ENCODE measurements at regions not wholly inside any gene's neighbourhood (a gene's known extent, or its start where the extent isn't known, plus 50 kb on each side); places are given as distances from the start of the nearest gene placed in this dataset.

GRCh38 chr13:39909634-39910033 is 254.2 kb downstream of the COG6 start:
- Histone ChIP-seq H3K27me3 (ENCODE audit: low read length) (no peaks in the 10 kb centered on the region), H2AFZ (ENCODE audit: low read depth, low read length, severe bottlenecking) (no peak overlapping the region), H3K79me2 (ENCODE audit: insufficient read depth, low read length) (no peaks in the 10 kb centered on the region), H3K9me2 (replicated peaks; ENCODE audit: insufficient read depth, low read length) (no peaks in the 10 kb centered on the region), H4K20me1 (ENCODE audit: low read depth, low read length) (no peaks in the 10 kb centered on the region), H3K9ac (ENCODE audit: low read length) (no peak overlapping the region), H3K9me3 (ENCODE audit: insufficient read depth, low read length) (no peaks in the 10 kb centered on the region), H3K4me2 (ENCODE audit: low read depth, low read length, poor library complexity, severe bottlenecking) (no peak overlapping the region), H3K27ac (ENCODE audit: low read depth, low read length) (no peak overlapping the region), H3K4me3 (ENCODE audit: insufficient read depth, low read length, poor library complexity, severe bottlenecking) (no peak overlapping the region), H3K36me3 (ENCODE audit: low read length) (no peaks in the 10 kb centered on the region), H3F3A (ENCODE audit: insufficient read depth) (no peaks in the 10 kb centered on the region)
- no peak for TF ChIP-seq CTCF (IDR thresholded peaks at IDR 0.05; ENCODE audit: insufficient read depth, low read length, poor library complexity, severe bottlenecking)
- no peak for TF ChIP-seq EZH2phosphoT487 (conservative IDR thresholded peaks at IDR 0.05; ENCODE audit: low read length)

GRCh38 chr13:39910041-39910440 is 254.6 kb downstream of the COG6 start:
- Histone ChIP-seq H3K79me2 (ENCODE audit: insufficient read depth, low read length) (no peaks in the 10 kb centered on the region), H3K27me3 (ENCODE audit: low read length) (no peaks in the 10 kb centered on the region), H3K9ac (ENCODE audit: low read length) (no peak overlapping the region), H3K9me3 (ENCODE audit: insufficient read depth, low read length) (no peaks in the 10 kb centered on the region), H3F3A (ENCODE audit: insufficient read depth) (no peaks in the 10 kb centered on the region), H4K20me1 (ENCODE audit: low read depth, low read length) (no peaks in the 10 kb centered on the region), H3K9me2 (replicated peaks; ENCODE audit: insufficient read depth, low read length) (no peaks in the 10 kb centered on the region), H3K36me3 (ENCODE audit: low read length) (no peaks in the 10 kb centered on the region), H3K27ac (ENCODE audit: low read depth, low read length) (no peak overlapping the region), H3K4me2 (ENCODE audit: low read depth, low read length, poor library complexity, severe bottlenecking) (no peak overlapping the region), H2AFZ (ENCODE audit: low read depth, low read length, severe bottlenecking) (no peak overlapping the region), H3K4me3 (ENCODE audit: insufficient read depth, low read length, poor library complexity, severe bottlenecking) (no peak overlapping the region)
- TF ChIP-seq EZH2phosphoT487 (conservative IDR thresholded peaks at IDR 0.05; ENCODE audit: low read length): no peak
- TF ChIP-seq CTCF (IDR thresholded peaks at IDR 0.05; ENCODE audit: insufficient read depth, low read length, poor library complexity, severe bottlenecking): no peak

- Histone ChIP-seq H3K4me2 (ENCODE audit: low read depth, low read length, poor library complexity, severe bottlenecking) (no peak overlapping the region), H3K79me2 (ENCODE audit: insufficient read depth, low read length) (no peaks in the 10 kb centered on the region), H3K36me3 (ENCODE audit: low read length) (no peaks in the 10 kb centered on the region), H3K9me2 (replicated peaks; ENCODE audit: insufficient read depth, low read length) (no peaks in the 10 kb centered on the region), H2AFZ (ENCODE audit: low read depth, low read length, severe bottlenecking) (no peak overlapping the region), H3K27me3 (ENCODE audit: low read length) (no peaks in the 10 kb centered on the region), H3K9ac (ENCODE audit: low read length) (no peak overlapping the region), H3K27ac (ENCODE audit: low read depth, low read length) (no peak overlapping the region), H3F3A (ENCODE audit: insufficient read depth) (no peaks in the 10 kb centered on the region), H3K9me3 (ENCODE audit: insufficient read depth, low read length) (no peaks in the 10 kb centered on the region), H3K4me3 (ENCODE audit: insufficient read depth, low read length, poor library complexity, severe bottlenecking) (no peak overlapping the region), H4K20me1 (ENCODE audit: low read depth, low read length) (no peaks in the 10 kb centered on the region)
- no peak for TF ChIP-seq EZH2phosphoT487 (conservative IDR thresholded peaks at IDR 0.05; ENCODE audit: low read length)
- no peak for TF ChIP-seq CTCF (IDR thresholded peaks at IDR 0.05; ENCODE audit: insufficient read depth, low read length, poor library complexity, severe bottlenecking)
Measured at GRCh38 chr13:39910833-39911232, 255.4 kb downstream of the COG6 start.

Data from SU-DHL-6 (cell line).